GM19328 (cell line): ENCODE measurements at regions not wholly inside any gene's neighbourhood (a gene's known extent, or its start where the extent isn't known, plus 50 kb on each side); places are given as distances from the start of the nearest gene placed in this dataset.
"Not testable (repeated sequence)": the region's sequence is repeated elsewhere in the genome, so short reads cannot be mapped to it uniquely, and the experiment has no call there.

ENCODE experiments used
- ATAC-seq: cut with Tn5 transposase; IDR thresholded peaks from one replicate; pipeline ENCODE4 v1.9.1; 2021; ENCODE audit warnings: mild to moderate bottlenecking, moderate library complexity; ENCODE audit not compliant: unreplicated experiment

GRCh38 chr11:98060759-98061158, 960.0 kb upstream of the CNTN5 start:
- no peak for ATAC-seq

GRCh38 chr11:98061858-98062257, 958.9 kb upstream of the CNTN5 start:
- no peak for ATAC-seq

GRCh38 chr11:98062714-98063113, 958.0 kb upstream of the CNTN5 start:
- ATAC-seq: no peak

GRCh38 chr11:98068251-98068650, 952.5 kb upstream of the CNTN5 start:
- ATAC-seq: no peak

- ATAC-seq: not testable (repeated sequence)
Observed at GRCh38 chr11:98069147-98069546, 951.6 kb upstream of the CNTN5 start.

GRCh38 chr11:98069861-98070260, 950.9 kb upstream of the CNTN5 start:
- no peak for ATAC-seq

- no peak for ATAC-seq
Observed at GRCh38 chr11:98090861-98091505, 929.8 kb upstream of the CNTN5 start.

GRCh38 chr11:98099371-98099770, 921.4 kb upstream of the CNTN5 start:
- no peak for ATAC-seq

GRCh38 chr11:98100689-98101088, 920.1 kb upstream of the CNTN5 start:
- ATAC-seq: no peak

GRCh38 chr11:98101329-98101728, 919.4 kb upstream of the CNTN5 start:
- ATAC-seq: no peak

- no peak for ATAC-seq
Observed at GRCh38 chr11:98104249-98104648, 916.5 kb upstream of the CNTN5 start.

GRCh38 chr11:98107736-98108135, 913.0 kb upstream of the CNTN5 start:
- ATAC-seq: no peak

GRCh38 chr11:98110030-98110429, 910.7 kb upstream of the CNTN5 start:
- no peak for ATAC-seq

GRCh38 chr11:98115873-98116272, 904.9 kb upstream of the CNTN5 start:
- ATAC-seq: no peak

GRCh38 chr11:98130117-98130625, 890.6 kb upstream of the CNTN5 start:
- ATAC-seq: no peak

GRCh38 chr11:98136357-98136756, 884.4 kb upstream of the CNTN5 start:
- ATAC-seq: no peak

GRCh38 chr11:98137437-98137836, 883.3 kb upstream of the CNTN5 start:
- no peak for ATAC-seq

GRCh38 chr11:98143661-98144060, 877.1 kb upstream of the CNTN5 start:
- ATAC-seq: no peak

- no peak for ATAC-seq
Observed at GRCh38 chr11:98153752-98154151, 867.0 kb upstream of the CNTN5 start.

GRCh38 chr11:98155696-98156095, 865.1 kb upstream of the CNTN5 start:
- no peak for ATAC-seq

- ATAC-seq: no peak
Observed at GRCh38 chr11:98177925-98178324, 842.8 kb upstream of the CNTN5 start.

GRCh38 chr11:98180511-98180910, 840.2 kb upstream of the CNTN5 start:
- no peak for ATAC-seq

- ATAC-seq: no peak
Observed at GRCh38 chr11:98180921-98181320, 839.8 kb upstream of the CNTN5 start.
